ENCODE measurements at regions not wholly inside any gene's neighbourhood (a gene's known extent, or its start where the extent isn't known, plus 50 kb on each side); places are given as distances from the start of the nearest gene placed in this dataset.

DNA sequence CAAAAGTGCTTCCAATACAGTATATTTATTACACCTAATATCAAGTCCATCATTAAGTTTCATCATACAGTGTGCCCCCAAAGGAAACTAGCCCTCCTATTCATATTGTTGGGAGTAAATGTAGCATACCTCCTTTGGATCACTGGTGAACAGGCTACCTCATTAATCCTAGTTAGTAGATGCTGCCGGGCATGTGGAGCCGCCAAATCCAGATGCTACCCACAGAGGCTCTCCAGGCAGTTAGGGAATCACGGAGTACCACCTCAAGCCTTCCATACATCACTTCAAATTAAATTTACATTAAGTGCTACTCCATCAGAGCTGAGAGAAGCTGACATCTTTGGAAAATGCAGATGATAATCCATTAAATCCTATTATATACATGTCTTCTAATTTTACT lies 121.7 kb upstream of the FOXD3 start:
- Histone ChIP-seq H3K9ac (ENCODE audit: low read depth in 1 of 3, low read length in 3 of 3) (no peak overlapping the region), H3K4me3 (ENCODE audit: low read length in 3 of 3) (no peak overlapping the region), H3K9me3 (ENCODE audit: control insufficient read depth in 3 of 3, low read length in 3 of 3) (no peaks in the 10 kb centered on the region), H3K27ac (ENCODE audit: low read depth, low read length) (no peak overlapping the region), H3K4me1 (ENCODE audit: control insufficient read depth in 3 of 3, insufficient read depth in 3 of 3, low read length in 3 of 3) (peaks cover 0 to 3% (median 0%) of the 10 kb centered on the region in 3 donors), H3K36me3 (ENCODE audit: control insufficient read depth in 3 of 3, insufficient read depth in 3 of 3, low read length in 3 of 3) (no peaks in the 10 kb centered on the region), H3K27me3 (ENCODE audit: control insufficient read depth in 3 of 3, insufficient read depth in 3 of 3, low read length in 3 of 3) (peaks cover 0 to 7% (median 0%) of the 10 kb centered on the region in 3 donors)

GRCh38 chr1:63203641-63204040 lies 118.7 kb upstream of the FOXD3 start:
- peaks cover 0 to under 1% (median 0%) of the 10 kb centered on the region in 3 donors for H3K4me1 ChIP-seq (ENCODE audit: control insufficient read depth in 3 of 3, insufficient read depth in 3 of 3, low read length in 3 of 3)
- H3K4me3 ChIP-seq (ENCODE audit: low read length in 3 of 3), result no peak overlapping the region
- no peak overlapping the region for H3K9ac ChIP-seq (ENCODE audit: low read depth in 1 of 3, low read length in 3 of 3)
- peaks cover 0 to 7% (median 0%) of the 10 kb centered on the region in 3 donors for H3K27me3 ChIP-seq (ENCODE audit: control insufficient read depth in 3 of 3, insufficient read depth in 3 of 3, low read length in 3 of 3)
- no peaks in the 10 kb centered on the region for H3K36me3 ChIP-seq (ENCODE audit: control insufficient read depth in 3 of 3, insufficient read depth in 3 of 3, low read length in 3 of 3)
- H3K27ac ChIP-seq (ENCODE audit: low read depth, low read length), result no peak overlapping the region
- no peaks in the 10 kb centered on the region for H3K9me3 ChIP-seq (ENCODE audit: control insufficient read depth in 3 of 3, low read length in 3 of 3)

DNA sequence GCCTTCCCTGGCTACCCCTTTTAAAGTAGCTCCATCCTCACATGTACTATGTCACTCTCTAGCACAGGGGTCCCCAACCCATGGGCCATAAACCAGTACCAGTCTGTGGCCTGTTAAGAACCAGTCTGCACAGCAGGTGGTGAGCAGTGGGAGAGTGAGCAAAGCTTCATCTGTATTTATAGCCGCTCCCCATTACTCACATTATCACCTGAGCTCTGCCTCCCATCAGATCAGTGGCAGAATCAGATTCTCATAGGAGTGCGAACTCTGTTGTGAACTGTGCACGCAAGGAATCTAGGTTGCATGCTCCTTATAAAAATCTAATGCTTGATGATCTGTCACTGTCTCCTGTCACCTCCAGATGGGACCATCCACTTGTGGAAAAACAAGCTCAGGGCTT lies 116.6 kb upstream of the FOXD3 start:
- Histone ChIP-seq H3K9me3 (ENCODE audit: control insufficient read depth in 3 of 3, low read length in 3 of 3) (no peaks in the 10 kb centered on the region), H3K4me3 (ENCODE audit: low read length in 3 of 3) (no peak overlapping the region), H3K27ac (ENCODE audit: low read depth, low read length) (no peak overlapping the region)

DNA sequence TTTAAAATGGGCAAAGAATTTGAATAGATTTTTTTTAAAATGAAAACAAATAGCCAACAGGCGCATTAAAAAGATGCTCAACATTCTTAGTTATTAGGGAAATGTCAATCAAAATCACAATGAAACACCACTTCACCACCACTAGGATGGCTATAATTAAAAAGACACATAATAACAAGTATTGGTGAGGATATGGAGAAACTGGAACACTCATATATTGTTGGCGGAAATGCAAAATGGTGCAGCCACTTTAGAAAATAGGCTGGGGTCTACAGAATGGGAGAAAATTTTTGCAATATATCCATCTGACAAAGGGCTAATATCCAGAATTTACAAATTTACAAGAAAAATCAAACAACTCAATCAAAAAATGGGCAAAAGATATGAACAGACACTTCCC lies 107.8 kb upstream of the FOXD3 start:
- Histone ChIP-seq H3K36me3 (ENCODE audit: control insufficient read depth in 3 of 3, insufficient read depth in 3 of 3, low read length in 3 of 3) (no peaks in the 10 kb centered on the region), H3K27me3 (ENCODE audit: control insufficient read depth in 3 of 3, insufficient read depth in 3 of 3, low read length in 3 of 3) (no peaks in the 10 kb centered on the region), H3K27ac (ENCODE audit: low read depth, low read length) (no peak overlapping the region), H3K4me1 (ENCODE audit: control insufficient read depth in 3 of 3, insufficient read depth in 3 of 3, low read length in 3 of 3) (no peaks in the 10 kb centered on the region), H3K9ac (ENCODE audit: low read depth in 1 of 3, low read length in 3 of 3) (no peak overlapping the region), H3K9me3 (ENCODE audit: control insufficient read depth in 3 of 3, low read length in 3 of 3) (no peaks in the 10 kb centered on the region), H3K4me3 (ENCODE audit: low read length in 3 of 3) (no peak overlapping the region)

More for the DNA sequence above, 116.6 kb upstream of the FOXD3 start:
- no peak overlapping the region for H3K9ac ChIP-seq (ENCODE audit: low read depth in 1 of 3, low read length in 3 of 3)
- H3K27me3 ChIP-seq (ENCODE audit: control insufficient read depth in 3 of 3, insufficient read depth in 3 of 3, low read length in 3 of 3), result peaks cover 0 to 3% (median 0%) of the 10 kb centered on the region in 3 donors
- H3K36me3 ChIP-seq (ENCODE audit: control insufficient read depth in 3 of 3, insufficient read depth in 3 of 3, low read length in 3 of 3), result no peaks in the 10 kb centered on the region
- no peaks in the 10 kb centered on the region for H3K4me1 ChIP-seq (ENCODE audit: control insufficient read depth in 3 of 3, insufficient read depth in 3 of 3, low read length in 3 of 3)

- Histone ChIP-seq H3K36me3 (ENCODE audit: control insufficient read depth in 3 of 3, insufficient read depth in 3 of 3, low read length in 3 of 3) (no peaks in the 10 kb centered on the region), H3K27ac (ENCODE audit: low read depth, low read length) (no peak overlapping the region), H3K4me3 (ENCODE audit: low read length in 3 of 3) (no peak overlapping the region)
These were observed 98.9 kb upstream of the FOXD3 start for GRCh38 chr1:63223426-63223825.

DNA sequence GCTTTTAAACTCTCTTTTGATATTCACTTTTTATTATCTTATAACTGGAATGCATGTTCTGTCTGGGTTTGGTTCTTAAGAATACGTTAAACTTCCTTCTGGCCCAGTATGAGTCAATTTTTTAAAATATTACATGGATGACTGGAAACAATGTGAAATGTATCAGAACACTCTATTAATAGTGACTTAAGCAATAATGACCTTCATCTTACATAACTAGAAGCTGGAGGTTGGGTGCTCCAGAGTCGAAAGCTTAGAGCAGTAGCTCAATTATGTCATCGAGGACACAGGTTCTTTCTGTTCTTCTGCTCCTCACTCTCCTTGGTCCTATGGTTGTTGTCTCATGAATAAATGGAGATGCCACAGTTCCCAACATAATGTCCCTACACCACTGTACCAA lies 91.6 kb upstream of the FOXD3 start:
- H3K27ac ChIP-seq (ENCODE audit: low read depth, low read length), result no peak overlapping the region

More at GRCh38 chr1:63223426-63223825, 98.9 kb upstream of the FOXD3 start:
- Histone ChIP-seq H3K4me1 (ENCODE audit: control insufficient read depth in 3 of 3, insufficient read depth in 3 of 3, low read length in 3 of 3) (no peaks in the 10 kb centered on the region), H3K9me3 (ENCODE audit: control insufficient read depth in 3 of 3, low read length in 3 of 3) (no peaks in the 10 kb centered on the region), H3K27me3 (ENCODE audit: control insufficient read depth in 3 of 3, insufficient read depth in 3 of 3, low read length in 3 of 3) (no peaks in the 10 kb centered on the region), H3K9ac (ENCODE audit: low read depth in 1 of 3, low read length in 3 of 3) (no peak overlapping the region)

GRCh38 chr1:63238721-63239120 lies 83.6 kb upstream of the FOXD3 start:
- no peak overlapping the region for H3K9ac ChIP-seq (ENCODE audit: low read depth in 1 of 3, low read length in 3 of 3)
- H3K4me3 ChIP-seq (ENCODE audit: low read length in 3 of 3), result no peak overlapping the region
- H3K36me3 ChIP-seq (ENCODE audit: control insufficient read depth in 3 of 3, insufficient read depth in 3 of 3, low read length in 3 of 3), result no peaks in the 10 kb centered on the region
- no peak overlapping the region for H3K27ac ChIP-seq (ENCODE audit: low read depth, low read length)
- no peaks in the 10 kb centered on the region for H3K4me1 ChIP-seq (ENCODE audit: control insufficient read depth in 3 of 3, insufficient read depth in 3 of 3, low read length in 3 of 3)
- no peaks in the 10 kb centered on the region for H3K27me3 ChIP-seq (ENCODE audit: control insufficient read depth in 3 of 3, insufficient read depth in 3 of 3, low read length in 3 of 3)
- H3K9me3 ChIP-seq (ENCODE audit: control insufficient read depth in 3 of 3, low read length in 3 of 3), result no peaks in the 10 kb centered on the region

More for the DNA sequence above, 91.6 kb upstream of the FOXD3 start:
- no peaks in the 10 kb centered on the region for H3K27me3 ChIP-seq (ENCODE audit: control insufficient read depth in 3 of 3, insufficient read depth in 3 of 3, low read length in 3 of 3)
- no peaks in the 10 kb centered on the region for H3K36me3 ChIP-seq (ENCODE audit: control insufficient read depth in 3 of 3, insufficient read depth in 3 of 3, low read length in 3 of 3)
- no peak overlapping the region for H3K9ac ChIP-seq (ENCODE audit: low read depth in 1 of 3, low read length in 3 of 3)
- H3K4me3 ChIP-seq (ENCODE audit: low read length in 3 of 3), result no peak overlapping the region
- peaks cover 0 to 8% (median 3%) of the 10 kb centered on the region in 3 donors for H3K4me1 ChIP-seq (ENCODE audit: control insufficient read depth in 3 of 3, insufficient read depth in 3 of 3, low read length in 3 of 3)
- H3K9me3 ChIP-seq (ENCODE audit: control insufficient read depth in 3 of 3, low read length in 3 of 3), result no peaks in the 10 kb centered on the region

GRCh38 chr1:63245186-63245585 lies 77.2 kb upstream of the FOXD3 start:
- no peaks in the 10 kb centered on the region for H3K9me3 ChIP-seq (ENCODE audit: control insufficient read depth in 3 of 3, low read length in 3 of 3)
- H3K4me1 ChIP-seq (ENCODE audit: control insufficient read depth in 3 of 3, insufficient read depth in 3 of 3, low read length in 3 of 3), result no peaks in the 10 kb centered on the region
- no peaks in the 10 kb centered on the region for H3K36me3 ChIP-seq (ENCODE audit: control insufficient read depth in 3 of 3, insufficient read depth in 3 of 3, low read length in 3 of 3)
- H3K9ac ChIP-seq (ENCODE audit: low read depth in 1 of 3, low read length in 3 of 3), result no peak overlapping the region
- no peaks in the 10 kb centered on the region for H3K27me3 ChIP-seq (ENCODE audit: control insufficient read depth in 3 of 3, insufficient read depth in 3 of 3, low read length in 3 of 3)
- no peak overlapping the region for H3K4me3 ChIP-seq (ENCODE audit: low read length in 3 of 3)
- no peak overlapping the region for H3K27ac ChIP-seq (ENCODE audit: low read depth, low read length)

DNA sequence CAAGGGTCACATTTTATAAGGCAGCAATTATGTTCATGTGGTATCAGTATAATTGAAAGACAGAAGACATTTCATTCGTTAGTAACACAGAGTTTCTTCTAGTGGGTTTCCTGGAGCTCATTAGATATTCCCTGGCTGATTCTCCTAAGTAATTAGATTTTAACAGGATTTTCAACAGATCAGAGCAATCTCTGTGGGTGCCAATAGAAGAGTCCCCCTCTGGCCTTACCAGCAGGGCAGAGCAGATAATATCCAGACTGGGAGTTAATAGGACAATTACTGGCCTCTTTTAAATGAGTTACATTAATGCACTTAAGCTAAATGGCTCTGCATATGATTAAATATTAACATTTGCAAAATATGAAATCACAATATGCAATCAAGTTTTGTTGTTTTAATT lies 74.2 kb upstream of the FOXD3 start:
- Histone ChIP-seq H3K4me1 (ENCODE audit: control insufficient read depth in 3 of 3, insufficient read depth in 3 of 3, low read length in 3 of 3) (no peaks in the 10 kb centered on the region), H3K9ac (ENCODE audit: low read depth in 1 of 3, low read length in 3 of 3) (no peak overlapping the region), H3K9me3 (ENCODE audit: control insufficient read depth in 3 of 3, low read length in 3 of 3) (no peaks in the 10 kb centered on the region), H3K27me3 (ENCODE audit: control insufficient read depth in 3 of 3, insufficient read depth in 3 of 3, low read length in 3 of 3) (no peaks in the 10 kb centered on the region), H3K27ac (ENCODE audit: low read depth, low read length) (no peak overlapping the region), H3K36me3 (ENCODE audit: control insufficient read depth in 3 of 3, insufficient read depth in 3 of 3, low read length in 3 of 3) (no peaks in the 10 kb centered on the region), H3K4me3 (ENCODE audit: low read length in 3 of 3) (no peak overlapping the region)

DNA sequence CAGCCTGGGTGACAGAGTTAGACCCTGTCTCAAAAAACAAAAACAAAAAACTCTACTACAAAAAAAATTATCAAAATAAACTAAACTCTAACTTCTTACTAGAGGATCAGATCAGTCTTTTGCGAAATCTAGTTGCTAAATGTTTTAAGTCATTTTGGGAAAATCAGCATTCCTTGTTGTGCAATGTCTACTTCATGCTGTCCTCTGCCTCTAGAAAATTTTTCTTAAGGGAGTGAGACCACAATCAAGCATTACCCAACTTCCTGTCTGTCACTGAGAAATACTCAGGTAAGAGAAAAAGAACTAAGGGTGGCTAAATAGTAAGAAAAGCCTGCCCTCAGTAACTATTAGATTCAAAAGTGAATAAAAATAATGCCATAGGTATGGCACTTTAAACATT lies 67.2 kb upstream of the FOXD3 start:
- Histone ChIP-seq H3K4me1 (ENCODE audit: control insufficient read depth in 3 of 3, insufficient read depth in 3 of 3, low read length in 3 of 3) (peaks cover 0 to 2% (median 0%) of the 10 kb centered on the region in 3 donors), H3K27ac (ENCODE audit: low read depth, low read length) (no peak overlapping the region), H3K27me3 (ENCODE audit: control insufficient read depth in 3 of 3, insufficient read depth in 3 of 3, low read length in 3 of 3) (no peaks in the 10 kb centered on the region), H3K4me3 (ENCODE audit: low read length in 3 of 3) (no peak overlapping the region), H3K36me3 (ENCODE audit: control insufficient read depth in 3 of 3, insufficient read depth in 3 of 3, low read length in 3 of 3) (no peaks in the 10 kb centered on the region), H3K9me3 (ENCODE audit: control insufficient read depth in 3 of 3, low read length in 3 of 3) (no peaks in the 10 kb centered on the region), H3K9ac (ENCODE audit: low read depth in 1 of 3, low read length in 3 of 3) (no peak overlapping the region)

Measured in skeletal muscle tissue (tissue), 3 donors.